Anterior cingulate cortex (tissue), 58 donors: ENCODE measurements at regions not wholly inside any gene's neighbourhood (a gene's known extent, or its start where the extent isn't known, plus 50 kb on each side); places are given as distances from the start of the nearest gene placed in this dataset.
"Not testable (repeated sequence)": the region's sequence is repeated elsewhere in the genome, so short reads cannot be mapped to it uniquely, and the experiment has no call there.

Source experiments
- DNase-seq, 58 donors: peaks; one replicate each; lab custom pipeline; 2025; lab: John Stamatoyannopoulos, UW

DNA sequence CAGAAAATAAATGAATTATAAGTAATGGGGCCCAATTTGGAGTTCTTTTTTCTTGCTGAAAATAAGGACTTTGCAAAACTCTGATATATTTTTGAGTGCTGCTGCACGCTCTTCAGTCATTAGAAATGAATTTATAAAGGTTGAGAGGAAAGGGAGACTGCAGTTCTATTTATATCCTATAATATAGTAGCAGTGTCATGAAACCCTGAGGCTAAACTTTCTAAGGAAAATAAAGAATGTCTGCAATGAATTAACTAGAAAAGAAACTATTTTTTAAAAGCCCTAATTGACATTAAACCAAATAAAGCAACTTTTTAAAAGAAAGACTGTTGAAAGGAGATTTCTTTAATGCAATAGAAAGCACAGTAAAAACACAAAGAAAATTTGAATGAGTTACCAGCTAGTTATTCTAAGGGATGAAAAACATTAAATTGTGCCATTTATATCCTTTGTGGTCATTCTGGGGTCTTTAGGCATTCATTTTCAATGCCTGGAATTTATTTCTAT is 1072.8 kb upstream of the TMEFF2 start:
- no peak for DNase-seq

DNA sequence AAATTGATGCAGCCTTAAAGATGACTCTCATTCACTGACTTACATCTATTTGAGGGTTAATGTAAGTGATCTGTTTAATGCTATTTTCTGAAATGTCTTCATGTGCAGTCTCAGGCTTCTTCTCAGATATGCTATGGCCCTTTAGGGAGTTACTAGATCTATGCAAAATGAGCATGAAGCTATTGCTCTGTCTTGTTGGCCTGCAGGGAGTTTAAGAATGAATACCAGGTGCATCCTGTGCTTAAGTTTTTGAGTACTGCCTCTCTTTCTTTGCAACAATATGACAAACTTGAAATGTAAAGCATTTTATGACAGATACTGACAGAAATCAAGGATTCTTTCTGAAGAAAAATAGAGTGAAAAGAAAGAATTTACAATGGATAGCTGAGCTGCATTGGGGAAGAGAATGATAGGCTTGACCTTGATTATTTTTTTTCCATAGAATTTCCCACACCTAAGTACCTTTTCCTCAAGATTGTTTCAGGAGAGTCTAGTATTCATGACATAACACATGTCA is 1058.3 kb upstream of the TMEFF2 start:
- no peak for DNase-seq

GRCh38 chr2:193251909-193252308 is 1057.2 kb upstream of the TMEFF2 start:
- no peak for DNase-seq

GRCh38 chr2:193250389-193250788 is 1055.7 kb upstream of the TMEFF2 start:
- DNase-seq, result no peak

- no peak for DNase-seq
These were observed 1046.0 kb upstream of the TMEFF2 start for GRCh38 chr2:193240752-193241151.

DNA sequence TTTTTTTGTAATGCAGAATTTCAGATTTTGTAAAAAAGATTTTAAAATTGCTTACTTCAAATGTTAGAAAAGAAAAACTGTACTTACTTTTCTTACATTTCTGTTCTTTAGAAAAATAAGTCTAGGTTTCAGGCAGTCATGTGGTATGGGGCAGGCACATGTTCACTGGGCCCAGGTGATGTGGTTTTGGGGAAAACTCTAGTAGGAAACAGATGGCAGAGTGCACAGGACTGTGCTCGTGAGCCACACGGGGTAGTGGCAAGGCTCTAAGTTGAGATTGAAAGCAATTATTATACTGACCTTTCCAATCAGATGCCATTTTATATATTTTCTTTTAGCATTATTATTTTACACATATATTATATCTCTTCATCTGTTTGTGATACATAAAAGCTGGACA is 1036.9 kb upstream of the TMEFF2 start:
- no peak for DNase-seq

DNA sequence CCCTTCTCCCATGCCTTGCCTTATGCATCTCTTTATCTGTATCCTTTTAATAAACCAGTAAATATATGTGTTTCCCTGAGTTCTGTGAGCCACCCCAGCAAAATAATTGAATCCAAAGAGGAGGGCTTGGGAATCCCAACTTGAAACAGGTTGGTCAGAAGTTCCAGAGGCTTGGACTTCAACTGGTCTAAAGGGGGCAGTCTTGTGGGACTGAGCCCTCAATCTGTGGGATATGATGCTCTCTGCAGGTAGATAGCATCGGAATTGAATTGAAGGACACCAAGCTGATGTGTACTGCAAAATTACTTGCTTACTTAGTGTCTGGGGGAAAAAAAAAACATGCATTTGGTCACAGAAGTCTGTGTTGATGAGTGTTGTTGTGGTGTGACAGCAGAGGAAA is 1033.5 kb upstream of the TMEFF2 start:
- no peak for DNase-seq

- DNase-seq, result no peak
These were observed 1027.7 kb upstream of the TMEFF2 start for GRCh38 chr2:193222454-193222853.

GRCh38 chr2:193219413-193219812 is 1024.7 kb upstream of the TMEFF2 start:
- no peak for DNase-seq

GRCh38 chr2:193201583-193201982 is 1006.9 kb upstream of the TMEFF2 start:
- no peak for DNase-seq

DNA sequence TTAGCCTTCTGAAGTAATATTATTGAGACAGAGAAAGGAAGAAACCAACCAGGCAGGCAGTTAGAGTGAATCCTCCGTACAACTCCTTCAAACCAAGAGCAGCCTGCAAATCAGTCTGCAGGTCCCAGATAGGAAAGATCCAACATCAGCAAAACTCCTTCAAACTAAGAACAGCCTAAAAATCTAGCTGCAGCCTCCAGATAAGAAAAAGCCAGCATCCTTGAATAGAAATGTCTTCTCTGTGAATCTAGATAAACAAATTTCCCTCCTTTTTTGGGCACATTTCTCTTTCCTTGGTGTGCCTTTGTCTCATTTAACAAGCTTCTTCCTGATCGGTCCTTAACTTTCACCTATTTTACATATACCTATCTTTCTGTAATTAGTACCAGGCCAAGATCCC is 1004.6 kb upstream of the TMEFF2 start:
- DNase-seq, result no peak

DNA sequence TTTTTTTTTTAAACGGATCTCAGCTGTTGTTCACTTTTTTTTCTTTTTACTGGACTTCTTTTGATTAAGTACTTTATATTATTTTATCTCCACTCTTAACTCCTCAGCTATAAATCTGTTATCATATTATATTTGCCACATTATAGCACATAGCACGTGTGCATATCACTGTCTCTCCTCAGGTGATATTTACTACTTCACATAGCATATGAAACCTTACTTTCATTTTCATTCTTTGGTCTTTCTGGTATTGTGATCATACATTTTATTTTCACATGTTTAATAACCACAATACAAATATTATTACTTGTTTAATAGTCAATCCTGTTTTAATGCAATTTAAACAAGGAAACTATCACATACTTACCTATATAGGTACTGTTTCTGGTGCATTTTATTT is 993.1 kb upstream of the TMEFF2 start:
- no peak for DNase-seq

DNA sequence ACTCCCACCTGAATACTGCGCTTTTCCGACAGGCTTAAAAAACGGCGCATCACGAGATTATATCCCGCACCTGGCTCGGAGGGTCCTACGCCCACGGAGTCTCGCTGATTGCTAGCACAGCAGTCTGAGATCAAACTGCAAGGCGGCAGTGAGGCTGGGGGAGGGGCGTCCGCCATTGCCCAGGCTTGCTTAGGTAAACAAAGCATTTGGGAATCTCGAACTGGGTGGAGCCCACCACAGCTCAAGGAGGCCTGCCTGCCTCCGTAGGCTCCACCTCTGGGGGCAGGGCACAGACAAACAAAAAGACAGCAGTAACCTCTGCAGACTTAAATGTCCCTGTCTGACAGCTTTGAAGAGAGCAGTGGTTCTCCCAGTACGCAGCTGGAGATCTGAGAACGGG is 976.2 kb upstream of the TMEFF2 start:
- not testable (repeated sequence) for DNase-seq

GRCh38 chr2:193156480-193156879 is 961.7 kb upstream of the TMEFF2 start:
- no peak for DNase-seq

DNA sequence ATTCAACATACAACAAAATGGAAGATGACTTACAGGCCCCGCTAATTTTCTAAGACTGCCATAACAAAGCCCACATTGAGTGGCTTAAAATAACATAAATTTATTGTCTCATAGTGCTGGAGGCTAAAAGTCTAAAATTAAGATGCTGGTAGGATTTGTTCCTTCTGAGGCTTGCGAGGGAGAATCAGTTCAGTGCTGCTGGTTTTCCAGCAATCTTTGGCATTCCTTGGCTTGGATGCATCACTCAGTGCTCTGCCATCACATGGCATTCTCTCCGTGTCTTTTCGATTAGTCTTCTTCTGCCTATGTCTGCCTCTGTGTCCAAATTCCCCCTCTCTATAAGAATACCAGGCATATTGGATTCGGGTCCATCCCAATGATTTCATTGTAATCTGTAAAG is 959.3 kb upstream of the TMEFF2 start:
- DNase-seq, result no peak

DNA sequence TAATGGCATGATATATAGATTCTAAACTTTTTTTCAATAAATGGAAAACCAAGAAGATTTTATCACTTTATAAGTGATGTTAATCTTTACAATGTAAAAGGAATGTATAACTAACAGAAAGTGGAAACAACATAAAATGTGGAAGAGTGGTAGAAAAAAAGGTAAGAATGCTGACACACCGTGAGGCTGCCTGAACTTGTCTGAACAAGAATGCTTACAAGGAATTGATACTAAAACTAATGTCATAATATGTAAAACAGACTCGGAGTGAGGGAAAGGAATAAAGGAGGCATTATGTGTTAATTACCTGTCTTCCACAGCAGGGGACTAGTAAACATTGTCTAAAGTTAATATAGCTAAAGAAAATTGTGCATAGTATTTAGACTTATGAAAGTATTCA is 958.8 kb upstream of the TMEFF2 start:
- no peak for DNase-seq

DNA sequence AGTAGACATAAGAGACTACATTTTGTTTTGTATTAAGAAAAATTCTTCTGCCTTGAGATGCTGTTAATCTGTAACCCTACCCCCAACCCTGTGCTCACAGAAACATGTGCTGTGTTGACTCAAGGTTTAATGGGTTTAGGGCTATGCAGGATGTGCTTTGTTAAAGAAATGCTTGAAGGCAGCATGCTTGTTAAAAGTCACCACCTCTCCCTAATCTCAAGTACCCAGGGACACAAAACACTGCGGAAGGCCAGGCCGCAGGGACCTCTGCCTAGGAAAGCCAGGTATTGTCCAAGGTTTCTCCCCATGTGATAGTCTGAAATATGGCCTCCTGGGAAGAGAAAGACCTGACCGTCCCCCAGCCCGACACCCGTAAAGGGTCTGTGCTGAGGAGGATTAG is 947.7 kb upstream of the TMEFF2 start:
- DNase-seq, result not testable (repeated sequence)

GRCh38 chr2:193141998-193142397 is 947.3 kb upstream of the TMEFF2 start:
- DNase-seq, result no peak

DNA sequence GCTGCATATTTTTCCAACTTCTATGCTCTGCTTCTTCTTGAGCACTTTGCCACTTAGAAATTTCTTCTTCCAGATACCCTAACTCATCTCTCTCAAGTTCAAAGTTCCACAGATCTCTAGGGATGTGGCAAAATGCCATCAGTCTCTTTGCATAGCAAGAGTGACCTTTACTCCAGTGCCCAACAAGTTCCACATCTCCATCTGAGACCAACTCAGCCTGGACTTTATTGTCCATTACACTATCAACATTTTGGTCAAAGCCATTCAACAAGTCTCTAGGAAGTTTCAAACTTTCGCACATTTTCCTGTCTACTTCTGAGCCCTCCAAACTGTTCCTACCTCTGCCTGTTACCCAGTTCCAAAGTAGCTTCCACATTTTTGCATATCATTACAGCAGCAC is 946.2 kb upstream of the TMEFF2 start:
- DNase-seq, result not testable (repeated sequence)

GRCh38 chr2:193124815-193125214 is 930.1 kb upstream of the TMEFF2 start:
- DNase-seq, result no peak

DNA sequence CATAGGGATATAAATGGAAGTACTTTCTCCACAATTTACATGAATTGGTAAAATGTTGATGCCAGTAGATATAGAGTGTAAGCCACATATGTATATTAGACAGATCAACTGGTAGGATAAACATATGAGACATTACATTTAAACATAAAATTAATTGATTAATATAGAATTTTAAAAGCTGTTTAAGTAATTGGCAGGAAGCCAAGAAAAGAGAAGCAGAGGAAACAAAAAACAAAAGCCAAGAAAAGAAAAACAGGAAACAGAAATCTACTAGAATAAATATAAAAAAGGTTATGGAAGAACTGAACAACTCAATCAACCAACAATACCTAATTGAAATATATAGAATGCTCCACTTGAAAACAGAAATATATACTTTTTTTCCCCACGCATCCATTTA is 920.1 kb upstream of the TMEFF2 start:
- no peak for DNase-seq

GRCh38 chr2:193112986-193113385 is 918.3 kb upstream of the TMEFF2 start:
- DNase-seq, result no peak

DNA sequence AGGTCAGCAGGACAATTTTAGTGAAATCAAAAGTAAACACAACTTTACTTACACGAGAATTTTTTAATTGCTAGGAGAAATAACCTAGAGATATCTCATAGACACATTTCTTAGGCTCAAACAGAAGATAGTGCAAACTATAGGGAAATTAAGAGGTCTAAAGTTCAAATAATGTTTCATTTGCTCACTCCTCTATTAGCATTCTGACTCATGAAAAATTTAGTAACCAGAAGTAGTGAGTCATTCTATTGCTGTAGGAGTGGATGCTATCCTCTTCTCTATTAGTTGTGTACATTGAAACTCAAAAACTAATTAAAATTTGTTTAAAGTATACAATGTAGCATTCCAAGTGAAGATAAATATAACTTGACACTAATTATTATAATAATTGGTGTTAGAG is 908.3 kb upstream of the TMEFF2 start:
- DNase-seq, result no peak
